Cerebellar nuclear complex (tissue), 1 donor: ENCODE measurements at regions not wholly inside any gene's neighbourhood (a gene's known extent, or its start where the extent isn't known, plus 50 kb on each side); places are given as distances from the start of the nearest gene placed in this dataset.

Source experiments
- DNase-seq, 2 experiments: peaks; one replicate each; lab custom pipeline; 2025; lab: John Stamatoyannopoulos, UW

GRCh38 chr15:58269455-58270414, 131.6 kb downstream of the AQP9 start:
- DNase-seq = peak in 1 of 2 experiments; percentile 40

GRCh38 chr15:58271410-58271809, 133.2 kb downstream of the AQP9 start:
- DNase-seq = no peak

GRCh38 chr15:58273104-58273503, 134.9 kb downstream of the AQP9 start:
- no peak for DNase-seq

GRCh38 chr15:58274885-58275284, 136.7 kb downstream of the AQP9 start:
- DNase-seq = no peak

GRCh38 chr15:58275785-58276184, 137.6 kb downstream of the AQP9 start:
- DNase-seq = no peak

- no peak for DNase-seq
Observed at GRCh38 chr15:58276924-58277323, 138.7 kb downstream of the AQP9 start.

- no peak for DNase-seq
Observed at GRCh38 chr15:58277333-58277732, 139.2 kb downstream of the AQP9 start.

GRCh38 chr15:58279106-58279505, 140.9 kb downstream of the AQP9 start:
- no peak for DNase-seq

- DNase-seq = no peak
Observed at GRCh38 chr15:58279654-58280053, 141.5 kb downstream of the AQP9 start.

- DNase-seq = no peak
Observed at GRCh38 chr15:58282060-58282708, 144.0 kb downstream of the AQP9 start.

- no peak for DNase-seq
Observed at GRCh38 chr15:58283302-58283701, 145.1 kb downstream of the AQP9 start.

GRCh38 chr15:58284293-58284692, 146.1 kb downstream of the AQP9 start:
- no peak for DNase-seq

GRCh38 chr15:58285212-58285920, 146.4 kb upstream of the LIPC start:
- no peak for DNase-seq

- no peak for DNase-seq
Observed at GRCh38 chr15:58285921-58286278, 145.9 kb upstream of the LIPC start.

- no peak for DNase-seq
Observed at GRCh38 chr15:58286523-58286922, 145.3 kb upstream of the LIPC start.

- no peak for DNase-seq
Observed at GRCh38 chr15:58287891-58288290, 143.9 kb upstream of the LIPC start.

- no peak for DNase-seq
Observed at GRCh38 chr15:58288592-58288991, 143.2 kb upstream of the LIPC start.

- DNase-seq = no peak
Observed at GRCh38 chr15:58291848-58292247, 139.9 kb upstream of the LIPC start.

GRCh38 chr15:58292751-58293175, 139.0 kb upstream of the LIPC start:
- DNase-seq = no peak

GRCh38 chr15:58293622-58294550, 137.9 kb upstream of the LIPC start:
- no peak for DNase-seq

- DNase-seq = no peak
Observed at GRCh38 chr15:58294681-58295254, 137.0 kb upstream of the LIPC start.
